Tibial artery (tissue), 4 donors: ENCODE measurements at regions not wholly inside any gene's neighbourhood (a gene's known extent, or its start where the extent isn't known, plus 50 kb on each side); places are given as distances from the start of the nearest gene placed in this dataset.

Experiments used
- DNase-seq, 2 donors: peaks; one replicate each; pipeline ENCODE4 v3.0.0-alpha.2; 2019
- H3K27ac ChIP-seq, 2 donors: fragments of 200-600 bp; sonication (generic) in 1 of 2; 1 replicate in 1 of 2; 2 replicates in 1 of 2; pipeline ENCODE4 v1.5.1; 2018 to 2019; ENCODE audit warnings: mild to moderate bottlenecking in 1 of 2
- H3K27me3 ChIP-seq, 2 donors: fragments of 200-600 bp; sonication (generic) in 1 of 2; one replicate each; pipeline versions ENCODE4 v1.5.1 to v1.6.0; 2016 to 2019
- H3K36me3 ChIP-seq, 3 donors: fragments of 200-600 bp; sonication (generic) in 2 of 3; one replicate each; pipeline ENCODE4 v1.5.1; 2016 to 2019; ENCODE audit warnings: mild to moderate bottlenecking in 2 of 3
- H3K4me1 ChIP-seq, 4 donors: fragments of 200-600 bp; sonication (generic) in 2 of 4; 1 replicate in 3 of 4; 2 replicates in 1 of 4; pipeline ENCODE4 v1.5.1; 2016 to 2019
- H3K4me3 ChIP-seq, 2 donors: fragments of 200-600 bp; sonication (generic) in 1 of 2; 1 replicate in 1 of 2; 2 replicates in 1 of 2; pipeline ENCODE4 v1.5.1; 2018 to 2019; ENCODE audit warnings: mild to moderate bottlenecking in 2 of 2
- H3K9me3 ChIP-seq, 3 donors: fragments of 200-600 bp; sonication (generic) in 1 of 3; one replicate each; pipeline ENCODE4 v1.5.1; 2016 to 2019
- CTCF ChIP-seq, 2 experiments: fragments of 200-600 bp in 1 of 2; fragments of 450-650 bp in 1 of 2; IDR thresholded peaks; one replicate each; pipeline ENCODE4 v1.5.1; 2017 to 2019; ENCODE audit warnings: antibody characterized with exemption in 2 of 2, mild to moderate bottlenecking in 1 of 2, moderate library complexity in 1 of 2
- intact Hi-C: fragments of 100-400 bp; cut with DNase I; formaldehyde crosslinking; loops from one replicate; pipeline ENCODE4 v1.15.0; 2023; ENCODE audit warnings: low total_unique reads

DNA sequence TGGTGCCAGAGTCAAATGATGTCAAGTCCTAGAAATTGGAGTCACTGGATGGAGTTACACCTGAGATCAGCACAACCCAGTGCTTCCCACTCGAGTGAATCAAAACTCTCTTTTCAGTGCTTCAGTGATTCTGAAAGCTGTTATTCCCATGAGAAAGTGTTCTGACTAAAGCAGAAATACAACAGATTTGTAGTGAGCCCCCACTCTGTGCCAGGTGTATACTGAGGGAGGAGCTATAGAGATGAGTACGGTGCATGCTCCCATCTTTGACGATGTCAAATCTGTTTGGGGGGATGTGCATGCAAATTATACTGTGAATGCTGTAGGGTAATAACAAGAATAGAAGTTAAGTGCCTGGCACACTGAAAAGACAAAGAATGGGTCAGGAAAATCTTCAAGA lies 330.2 kb downstream of the HS3ST1 start:
- no peaks in the 10 kb centered on the region for H3K27me3 ChIP-seq
- intact Hi-C loops: no loop called here
- TF ChIP-seq CTCF (IDR thresholded peaks at IDR 0.05): no peak
- no peaks in the 10 kb centered on the region for H3K9me3 ChIP-seq
- no peak for DNase-seq
- H3K4me3 ChIP-seq: no peak overlapping the region
- H3K4me1 ChIP-seq: no peaks in the 10 kb centered on the region
- H3K27ac ChIP-seq: no peak overlapping the region
- H3K36me3 ChIP-seq: no peaks in the 10 kb centered on the region

- Histone ChIP-seq H3K4me1 (no peaks in the 10 kb centered on the region), H3K9me3 (no peaks in the 10 kb centered on the region), H3K27me3 (no peaks in the 10 kb centered on the region), H3K4me3 (no peak overlapping the region), H3K36me3 (no peaks in the 10 kb centered on the region), H3K27ac (no peak overlapping the region)
- intact Hi-C loops: no loop called here
- TF ChIP-seq CTCF (IDR thresholded peaks at IDR 0.05): no peak
- DNase-seq: no peak
Observed at GRCh38 chr4:11097725-11098124, 331.0 kb downstream of the HS3ST1 start.

DNA sequence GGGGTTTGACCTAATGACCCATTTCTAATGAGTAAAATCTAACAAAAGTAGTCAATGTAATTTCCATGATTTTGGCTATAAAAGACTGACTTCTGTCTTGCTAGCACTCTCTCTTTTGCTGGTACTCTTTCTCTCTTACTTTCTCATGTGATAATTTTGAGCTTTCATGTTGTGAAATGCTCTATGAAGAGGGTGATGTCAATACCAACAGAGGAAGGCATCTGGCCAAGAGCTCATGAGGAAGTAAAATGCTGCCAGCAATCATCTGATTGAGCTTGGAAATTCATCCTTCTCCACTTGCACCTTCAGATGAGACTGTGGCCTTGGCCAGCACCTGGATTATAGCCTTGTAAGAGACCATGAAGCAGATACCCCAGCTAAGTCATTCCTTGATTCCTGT lies 347.7 kb downstream of the HS3ST1 start:
- no peak for DNase-seq
- H3K27ac ChIP-seq: no peak overlapping the region
- no peaks in the 10 kb centered on the region for H3K36me3 ChIP-seq
- H3K27me3 ChIP-seq: no peaks in the 10 kb centered on the region
- H3K9me3 ChIP-seq: no peaks in the 10 kb centered on the region
- no peak for TF ChIP-seq CTCF (IDR thresholded peaks at IDR 0.05)
- no peaks in the 10 kb centered on the region for H3K4me1 ChIP-seq
- no peak overlapping the region for H3K4me3 ChIP-seq
- intact Hi-C loops: no loop called here

DNA sequence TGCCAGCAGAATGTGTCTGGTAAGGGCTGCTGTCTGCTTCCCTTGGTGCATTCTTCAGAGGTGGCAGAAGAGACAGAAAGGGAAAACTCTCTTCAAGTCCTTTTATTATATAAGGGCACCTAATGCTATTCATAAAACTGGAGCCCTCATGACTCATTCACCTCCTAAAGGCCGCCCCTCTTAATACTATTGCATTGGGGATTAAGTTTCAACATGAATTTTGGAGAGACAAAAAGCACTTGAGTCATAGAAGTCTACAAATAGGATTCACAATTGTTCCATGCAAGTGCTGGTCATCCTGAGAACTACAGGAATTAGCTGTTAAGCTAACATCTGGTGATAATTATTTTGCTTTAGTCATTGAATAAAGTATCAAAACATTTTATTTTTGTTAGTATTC lies 349.5 kb downstream of the HS3ST1 start:
- Histone ChIP-seq H3K27me3 (no peaks in the 10 kb centered on the region), H3K27ac (no peak overlapping the region), H3K4me3 (no peak overlapping the region), H3K9me3 (no peaks in the 10 kb centered on the region), H3K4me1 (peaks cover 0 to under 1% (median 0%) of the 10 kb centered on the region in 4 donors), H3K36me3 (no peaks in the 10 kb centered on the region)
- no peak for DNase-seq
- TF ChIP-seq CTCF (IDR thresholded peaks at IDR 0.05): no peak
- intact Hi-C loops: no loop called here

DNA sequence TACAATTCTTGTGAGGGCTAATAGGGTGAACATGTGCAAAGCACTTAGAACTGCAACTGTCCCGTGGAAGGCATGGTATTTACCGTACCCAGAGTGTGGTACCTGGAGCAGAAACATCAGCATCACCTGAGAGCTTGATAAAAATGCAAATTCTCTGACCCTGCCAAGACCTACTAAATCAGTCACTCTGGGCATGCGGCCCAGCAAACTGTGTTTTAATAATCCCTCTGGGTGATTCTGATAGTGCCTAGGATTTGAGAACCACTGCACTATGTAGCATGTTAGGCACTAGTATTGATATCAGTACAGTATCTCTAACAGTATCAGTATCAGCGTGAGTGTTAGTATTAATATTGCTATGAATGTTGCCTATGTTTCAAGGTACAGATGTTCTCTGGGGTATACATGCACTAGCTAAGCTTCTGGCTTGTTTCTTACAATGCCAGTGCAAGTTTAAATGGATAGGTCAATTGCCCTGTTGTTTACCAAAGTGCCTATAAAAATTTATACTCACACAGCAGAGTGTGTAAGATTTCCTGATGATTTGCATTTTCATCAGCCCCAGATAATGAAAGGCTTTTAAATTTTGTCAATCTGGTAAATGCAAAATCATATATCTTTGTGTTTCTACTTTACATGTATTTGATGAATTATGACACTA lies 354.0 kb downstream of the HS3ST1 start:
- intact Hi-C loops: no loop called here
- Histone ChIP-seq H3K4me3 (no peak overlapping the region), H3K27me3 (no peaks in the 10 kb centered on the region), H3K27ac (no peak overlapping the region), H3K4me1 (peaks cover 0 to 5% (median 4%) of the 10 kb centered on the region in 4 donors), H3K9me3 (no peaks in the 10 kb centered on the region), H3K36me3 (no peaks in the 10 kb centered on the region)
- no peak for TF ChIP-seq CTCF (IDR thresholded peaks at IDR 0.05)
- no peak for DNase-seq

- no peak overlapping the region for H3K4me3 ChIP-seq
- peaks cover 0 to 5% (median 4%) of the 10 kb centered on the region in 4 donors for H3K4me1 ChIP-seq
- peak; percentile 66 to 71 for DNase-seq
- no peaks in the 10 kb centered on the region for H3K36me3 ChIP-seq
- H3K9me3 ChIP-seq: no peaks in the 10 kb centered on the region
- TF ChIP-seq CTCF (IDR thresholded peaks at IDR 0.05): no peak
- peak overlapping the region; percentile 31 to 63 for H3K27ac ChIP-seq
- no peaks in the 10 kb centered on the region for H3K27me3 ChIP-seq
- intact Hi-C loops: no loop called here
Observed at GRCh38 chr4:11073621-11074051, 355.1 kb downstream of the HS3ST1 start.
